ENCODE measurements at regions not wholly inside any gene's neighbourhood (a gene's known extent, or its start where the extent isn't known, plus 50 kb on each side); places are given as distances from the start of the nearest gene placed in this dataset.
A peak's percentile ranks its signal among the peaks of the same experiment; 100 is the strongest.

DNA sequence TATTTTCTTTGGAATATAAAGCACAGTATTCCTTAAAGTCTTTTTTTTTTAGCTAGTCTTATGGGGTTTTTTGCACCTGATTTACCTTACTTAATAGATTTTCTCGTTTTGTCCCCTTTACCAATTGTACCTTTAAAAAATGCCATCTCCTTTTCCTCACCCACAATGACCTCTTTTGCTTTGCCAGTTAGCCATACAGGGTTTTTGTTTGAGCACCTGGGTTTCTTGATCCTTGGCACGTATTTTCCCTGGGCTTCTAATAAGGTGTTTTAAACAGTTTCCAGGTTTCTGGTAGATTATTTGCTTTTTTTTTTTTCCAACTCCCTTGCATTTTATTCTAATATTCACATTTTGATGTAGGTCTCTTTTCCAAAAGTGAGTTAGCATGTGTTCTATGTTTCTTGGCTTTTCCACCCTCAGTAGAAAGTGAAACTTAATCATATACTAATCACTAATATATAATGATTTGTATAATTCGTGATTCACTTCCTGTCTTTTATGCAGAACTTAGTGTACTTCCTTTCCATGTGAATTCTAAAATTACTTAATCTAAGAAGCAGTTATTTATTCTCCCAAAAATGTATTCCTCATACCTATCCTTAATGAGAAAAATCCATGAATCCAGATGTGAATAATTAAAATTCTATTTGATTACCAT, 673.9 kb upstream of the RGMB start:
- H3K27ac Mint-ChIP-seq (ENCODE audit: unreplicated experiment), result peak overlapping the region; percentile 12
- BruUV-seq (replicated peaks), result no TSS peak
- peak overlapping the region; percentile 1 for H3K4me3 Mint-ChIP-seq (ENCODE audit: low read depth, unreplicated experiment)
- H3K4me1 Mint-ChIP-seq (ENCODE audit: low read depth, unreplicated experiment), result peaks cover 14% of the 10 kb centered on the region
- CTCF ChIA-PET, result no interaction called here
- no peaks in the 10 kb centered on the region for H3K27me3 Mint-ChIP-seq (ENCODE audit: unreplicated experiment)
- intact Hi-C loops (cut with micrococcal nuclease; ENCODE audit: unreplicated experiment), result no loop called here
- H3K36me3 Mint-ChIP-seq (ENCODE audit: insufficient read depth, unreplicated experiment), result no peaks in the 10 kb centered on the region
- TF ChIP-seq CTCF (IDR thresholded peaks at IDR 0.05; ENCODE audit: unreplicated experiment), result no peak
- no peaks in the 10 kb centered on the region for H3K9me3 Mint-ChIP-seq (ENCODE audit: low read depth, unreplicated experiment)
- no peak for DNase-seq

- no peaks in the 10 kb centered on the region for H3K9me3 Mint-ChIP-seq (ENCODE audit: low read depth, unreplicated experiment)
- no peak overlapping the region for H3K27ac Mint-ChIP-seq (ENCODE audit: unreplicated experiment)
- BruUV-seq (replicated peaks), result no TSS peak
- no peak for DNase-seq
- no peak for TF ChIP-seq CTCF (IDR thresholded peaks at IDR 0.05; ENCODE audit: unreplicated experiment)
- CTCF ChIA-PET, result no interaction called here
- H3K4me1 Mint-ChIP-seq (ENCODE audit: low read depth, unreplicated experiment), result peaks cover 9% of the 10 kb centered on the region
- H3K36me3 Mint-ChIP-seq (ENCODE audit: insufficient read depth, unreplicated experiment), result no peaks in the 10 kb centered on the region
- no peak overlapping the region for H3K4me3 Mint-ChIP-seq (ENCODE audit: low read depth, unreplicated experiment)
- intact Hi-C loops (cut with micrococcal nuclease; ENCODE audit: unreplicated experiment), result no loop called here
- no peaks in the 10 kb centered on the region for H3K27me3 Mint-ChIP-seq (ENCODE audit: unreplicated experiment)
Measured at GRCh38 chr5:98101131-98101530, 672.3 kb upstream of the RGMB start.

DNA sequence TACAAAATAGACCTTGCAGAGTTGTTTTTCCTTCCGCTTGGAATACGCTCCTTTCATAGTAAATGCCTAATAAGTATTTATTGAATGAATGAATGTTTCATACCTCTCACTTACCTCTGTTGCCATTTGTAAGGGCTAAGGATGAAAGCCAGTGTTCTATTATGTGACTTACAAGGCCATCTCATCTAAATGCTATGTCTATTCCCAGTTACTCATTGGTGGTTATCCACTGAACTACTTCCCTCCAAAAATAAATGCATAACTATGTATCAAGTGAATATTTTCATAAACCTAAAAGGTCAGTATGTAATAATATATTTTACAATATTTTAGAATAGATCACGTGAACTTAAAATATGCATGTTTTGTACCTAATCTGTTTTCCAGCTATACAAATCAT, 670.5 kb upstream of the RGMB start:
- Mint-ChIP-seq H3K27ac (ENCODE audit: unreplicated experiment) (no peak overlapping the region), H3K9me3 (ENCODE audit: low read depth, unreplicated experiment) (no peaks in the 10 kb centered on the region), H3K36me3 (ENCODE audit: insufficient read depth, unreplicated experiment) (no peaks in the 10 kb centered on the region), H3K27me3 (ENCODE audit: unreplicated experiment) (no peaks in the 10 kb centered on the region), H3K4me3 (ENCODE audit: low read depth, unreplicated experiment) (no peak overlapping the region), H3K4me1 (ENCODE audit: low read depth, unreplicated experiment) (no peaks in the 10 kb centered on the region)
- DNase-seq, result no peak
- CTCF ChIA-PET, result no interaction called here
- intact Hi-C loops (cut with micrococcal nuclease; ENCODE audit: unreplicated experiment), result no loop called here
- no TSS peak for BruUV-seq (replicated peaks)
- no peak for TF ChIP-seq CTCF (IDR thresholded peaks at IDR 0.05; ENCODE audit: unreplicated experiment)

DNA sequence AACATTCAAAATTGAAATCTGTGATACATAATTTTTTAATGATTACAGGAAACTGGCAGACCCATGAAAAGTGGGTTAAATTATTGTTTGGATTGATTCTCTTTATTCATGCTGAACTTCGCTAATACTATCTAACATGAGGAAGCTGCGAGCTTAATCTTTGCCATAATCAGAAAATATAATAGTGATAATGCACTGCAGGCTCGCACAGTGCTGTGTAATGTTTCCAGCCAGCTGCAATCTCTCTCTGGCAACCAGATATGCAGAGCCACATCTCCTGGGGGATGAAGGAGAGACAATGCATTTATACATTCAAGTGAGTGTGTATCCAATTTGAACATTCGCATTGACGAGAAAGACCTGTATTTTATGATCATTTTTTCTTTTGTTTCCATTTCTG, 669.7 kb upstream of the RGMB start:
- DNase-seq, result no peak
- no TSS peak for BruUV-seq (replicated peaks)
- no peak for TF ChIP-seq CTCF (IDR thresholded peaks at IDR 0.05; ENCODE audit: unreplicated experiment)
- Mint-ChIP-seq H3K4me1 (ENCODE audit: low read depth, unreplicated experiment) (no peaks in the 10 kb centered on the region), H3K4me3 (ENCODE audit: low read depth, unreplicated experiment) (no peak overlapping the region), H3K27me3 (ENCODE audit: unreplicated experiment) (no peaks in the 10 kb centered on the region), H3K9me3 (ENCODE audit: low read depth, unreplicated experiment) (no peaks in the 10 kb centered on the region), H3K36me3 (ENCODE audit: insufficient read depth, unreplicated experiment) (no peaks in the 10 kb centered on the region), H3K27ac (ENCODE audit: unreplicated experiment) (no peak overlapping the region)
- CTCF ChIA-PET, result no interaction called here
- intact Hi-C loops (cut with micrococcal nuclease; ENCODE audit: unreplicated experiment), result no loop called here
